ENCODE measurements at regions not wholly inside any gene's neighbourhood (a gene's known extent, or its start where the extent isn't known, plus 50 kb on each side); places are given as distances from the start of the nearest gene placed in this dataset.

GRCh38 chr6:66771626-66772025, 1064.6 kb upstream of the EYS start:
- FAIRE-seq (no peak), DNase-seq (no peak)
- H3K4me1 ChIP-seq (ENCODE audit: control insufficient read depth in 2 of 3, insufficient read depth in 2 of 3, low read depth in 1 of 3, low read length in 3 of 3) = no peaks in the 10 kb centered on the region
- no peak for TF ChIP-seq CTCF (IDR thresholded peaks at IDR 0.05; ENCODE audit: borderline replicate concordance, extremely low read depth, insufficient read depth)
- H3K9ac ChIP-seq (ENCODE audit: low read length in 3 of 3) = no peak overlapping the region
- no peaks in the 10 kb centered on the region for H3K27me3 ChIP-seq (ENCODE audit: control insufficient read depth, insufficient read depth, low read length)
- H3K9me3 ChIP-seq (ENCODE audit: control insufficient read depth in 2 of 3, insufficient read depth in 1 of 3, low read length in 3 of 3) = peaks cover 0 to 2% (median 0%) of the 10 kb centered on the region in 3 donors
- intact Hi-C loops (cut with DNase I) = no loop called here
- no peak overlapping the region for H3K4me3 ChIP-seq (ENCODE audit: low read length in 3 of 3)
- no peak overlapping the region for H3K27ac ChIP-seq (ENCODE audit: low read depth in 2 of 2, low read length in 2 of 2)
- no peaks in the 10 kb centered on the region for H3K36me3 ChIP-seq (ENCODE audit: control insufficient read depth in 2 of 3, insufficient read depth in 3 of 3, low read length in 3 of 3)

- Histone ChIP-seq H3K36me3 (ENCODE audit: control insufficient read depth in 2 of 3, insufficient read depth in 3 of 3, low read length in 3 of 3) (no peaks in the 10 kb centered on the region), H3K4me3 (ENCODE audit: low read length in 3 of 3) (no peak overlapping the region), H3K9ac (ENCODE audit: low read length in 3 of 3) (no peak overlapping the region), H3K4me1 (ENCODE audit: control insufficient read depth in 2 of 3, insufficient read depth in 2 of 3, low read depth in 1 of 3, low read length in 3 of 3) (no peaks in the 10 kb centered on the region), H3K9me3 (ENCODE audit: control insufficient read depth in 2 of 3, insufficient read depth in 1 of 3, low read length in 3 of 3) (no peaks in the 10 kb centered on the region), H3K27ac (ENCODE audit: low read depth in 2 of 2, low read length in 2 of 2) (no peak overlapping the region), H3K27me3 (ENCODE audit: control insufficient read depth, insufficient read depth, low read length) (no peaks in the 10 kb centered on the region)
- DNase-seq = no peak
- FAIRE-seq = no peak
- intact Hi-C loops (cut with DNase I) = no loop called here
- no peak for TF ChIP-seq CTCF (IDR thresholded peaks at IDR 0.05; ENCODE audit: borderline replicate concordance, extremely low read depth, insufficient read depth)
Observed at GRCh38 chr6:66751630-66752029, 1044.6 kb upstream of the EYS start.

GRCh38 chr6:66740346-66740745, 1033.3 kb upstream of the EYS start:
- Histone ChIP-seq H3K36me3 (ENCODE audit: control insufficient read depth in 2 of 3, insufficient read depth in 3 of 3, low read length in 3 of 3) (no peaks in the 10 kb centered on the region), H3K4me1 (ENCODE audit: control insufficient read depth in 2 of 3, insufficient read depth in 2 of 3, low read depth in 1 of 3, low read length in 3 of 3) (no peaks in the 10 kb centered on the region), H3K9ac (ENCODE audit: low read length in 3 of 3) (no peak overlapping the region), H3K4me3 (ENCODE audit: low read length in 3 of 3) (no peak overlapping the region), H3K27ac (ENCODE audit: low read depth in 2 of 2, low read length in 2 of 2) (no peak overlapping the region), H3K9me3 (ENCODE audit: control insufficient read depth in 2 of 3, insufficient read depth in 1 of 3, low read length in 3 of 3) (no peaks in the 10 kb centered on the region), H3K27me3 (ENCODE audit: control insufficient read depth, insufficient read depth, low read length) (no peaks in the 10 kb centered on the region)
- FAIRE-seq = no peak
- no peak for DNase-seq
- intact Hi-C loops (cut with DNase I) = no loop called here
- TF ChIP-seq CTCF (IDR thresholded peaks at IDR 0.05; ENCODE audit: borderline replicate concordance, extremely low read depth, insufficient read depth) = no peak
